RWPE1 (cell line): ENCODE measurements at regions not wholly inside any gene's neighbourhood (a gene's known extent, or its start where the extent isn't known, plus 50 kb on each side); places are given as distances from the start of the nearest gene placed in this dataset.

Experiments
- CTCF ChIA-PET: fragments of 350-600 bp; sonication (Branson Sonifier 250); formaldehyde crosslinking; extraction: SDS; loops from one replicate; lab custom pipeline; 2021; lab: Yijun Ruan, JAX
- POLR2A ChIA-PET: fragments of 400-600 bp; formaldehyde crosslinking; extraction: SDS; loops from one replicate; lab custom pipeline; 2020; ENCODE audit warnings: antibody characterized with exemption; ENCODE audit not compliant: low non-redundant PET; lab: Yijun Ruan, JAX
- DNase-seq: peaks from one replicate; pipeline ENCODE4 v3.0.0; 2012; ENCODE audit warnings: low spot score
- H3K27ac ChIP-seq: fragments of 450-650 bp; 2 replicates; pipeline ENCODE4 v1.5.1; 2017
- CTCF ChIP-seq: fragments of 450-650 bp; conservative IDR thresholded peaks from 2 replicates; pipeline ENCODE4 v1.5.1; 2017; ENCODE audit warnings: low read depth, mild to moderate bottlenecking

- no peak overlapping the region for H3K27ac ChIP-seq
- CTCF ChIA-PET: interaction anchor here (0.5 to 1.4 kb wide), 5 partner anchors 18 to 283 kb away, joined by 3 to 4 read pairs (median 3); no protein-coding TSS in a partner anchor
- POLR2A ChIA-PET: no interaction called here
- DNase-seq: no peak
- no peak for TF ChIP-seq CTCF
These were observed 52.0 kb upstream of the DLX4 start for GRCh38 chr17:49916854-49917515.

- ChIA-PET CTCF (interaction anchor here (0.5 to 3.5 kb wide), 3 partner anchors 34 to 79 kb away, joined by 3 to 14 read pairs (median 3); no protein-coding TSS in a partner anchor), POLR2A (no interaction called here)
- TF ChIP-seq CTCF: no peak
- DNase-seq: no peak
- H3K27ac ChIP-seq: no peak overlapping the region
These were observed 50.4 kb upstream of the DLX4 start for GRCh38 chr17:49918591-49918990.
